Hindlimb muscle (tissue), 1 donor: ENCODE measurements at regions not wholly inside any gene's neighbourhood (a gene's known extent, or its start where the extent isn't known, plus 50 kb on each side); places are given as distances from the start of the nearest gene placed in this dataset.
A peak's percentile ranks its signal among the peaks of the same experiment; 100 is the strongest.

Source experiments
- DNase-seq: peaks from one replicate; pipeline ENCODE4 v3.0.0-alpha.2; 2013

- DNase-seq: no peak
Measured at GRCh38 chr9:96183751-96184150, 118.2 kb downstream of the HSD17B3 start.

- no peak for DNase-seq
Measured at GRCh38 chr9:96178153-96178552, 123.8 kb downstream of the HSD17B3 start.

GRCh38 chr9:96177719-96178028 is 124.3 kb downstream of the HSD17B3 start:
- DNase-seq: no peak

- DNase-seq: peak; percentile 32
Measured at GRCh38 chr9:96177005-96177718, 124.8 kb downstream of the HSD17B3 start.

GRCh38 chr9:96175796-96176195 is 126.2 kb downstream of the HSD17B3 start:
- DNase-seq: no peak

GRCh38 chr9:96175001-96175400 is 127.0 kb downstream of the HSD17B3 start:
- DNase-seq: no peak

GRCh38 chr9:96174371-96174770 is 127.6 kb downstream of the HSD17B3 start:
- no peak for DNase-seq

- no peak for DNase-seq
Measured at GRCh38 chr9:96173640-96174039, 128.3 kb downstream of the HSD17B3 start.

GRCh38 chr9:96172797-96173196 is 129.2 kb downstream of the HSD17B3 start:
- no peak for DNase-seq

- no peak for DNase-seq
Measured at GRCh38 chr9:96171728-96172127, 130.2 kb downstream of the HSD17B3 start.

GRCh38 chr9:96169901-96170300 is 132.1 kb downstream of the HSD17B3 start:
- no peak for DNase-seq

- DNase-seq: no peak
Measured at GRCh38 chr9:96169484-96169883, 132.5 kb downstream of the HSD17B3 start.

- DNase-seq: no peak
Measured at GRCh38 chr9:96168882-96169281, 133.1 kb downstream of the HSD17B3 start.

GRCh38 chr9:96167011-96167410 is 135.0 kb downstream of the HSD17B3 start:
- no peak for DNase-seq

GRCh38 chr9:96164268-96164683 is 137.7 kb downstream of the HSD17B3 start:
- no peak for DNase-seq

- DNase-seq: no peak
Measured at GRCh38 chr9:96163712-96164111, 138.3 kb downstream of the HSD17B3 start.

GRCh38 chr9:96163161-96163560 is 138.8 kb downstream of the HSD17B3 start:
- no peak for DNase-seq

GRCh38 chr9:96161819-96162218 is 140.2 kb downstream of the HSD17B3 start:
- no peak for DNase-seq

GRCh38 chr9:96160866-96161265 is 141.1 kb downstream of the HSD17B3 start:
- no peak for DNase-seq

- no peak for DNase-seq
Measured at GRCh38 chr9:96160168-96160567, 141.8 kb downstream of the HSD17B3 start.

- no peak for DNase-seq
Measured at GRCh38 chr9:96159596-96159995, 142.4 kb downstream of the HSD17B3 start.

- DNase-seq: no peak
Measured at GRCh38 chr9:96158909-96159575, 142.9 kb downstream of the HSD17B3 start.

GRCh38 chr9:96158147-96158546 is 143.8 kb downstream of the HSD17B3 start:
- no peak for DNase-seq

GRCh38 chr9:96157675-96158074 is 144.3 kb downstream of the HSD17B3 start:
- no peak for DNase-seq
